GM19099 (cell line): ENCODE measurements at regions not wholly inside any gene's neighbourhood (a gene's known extent, or its start where the extent isn't known, plus 50 kb on each side); places are given as distances from the start of the nearest gene placed in this dataset.

ENCODE experiments used
- POLR2A ChIP-seq: IDR thresholded peaks from 3 replicates; pipeline ENCODE4 v1.6.1; 2011; ENCODE audit warnings: low read depth; ENCODE audit not compliant: insufficient read length; ENCODE audit errors: extremely low read depth

DNA sequence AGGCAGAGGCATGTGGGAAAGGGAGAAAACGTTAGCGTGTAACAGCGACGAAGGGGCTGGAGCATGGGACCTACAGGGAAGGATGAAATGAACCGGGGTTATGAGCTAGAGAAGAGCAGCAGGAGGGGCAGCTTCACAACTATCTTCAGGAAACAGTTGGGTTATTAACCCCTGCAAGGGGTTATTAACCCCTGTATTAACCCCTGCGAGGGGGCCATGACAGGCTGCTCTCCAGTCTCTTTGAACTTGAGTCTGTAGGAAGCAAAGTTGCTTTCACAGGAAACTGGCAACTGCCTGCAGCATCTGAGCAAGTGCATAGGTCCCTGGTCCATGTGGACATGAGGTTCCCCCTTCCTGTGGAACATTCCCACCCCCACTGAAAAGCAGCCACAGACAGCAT lies 119.2 kb upstream of the CRHR1 start:
- TF ChIP-seq POLR2A: no peak

DNA sequence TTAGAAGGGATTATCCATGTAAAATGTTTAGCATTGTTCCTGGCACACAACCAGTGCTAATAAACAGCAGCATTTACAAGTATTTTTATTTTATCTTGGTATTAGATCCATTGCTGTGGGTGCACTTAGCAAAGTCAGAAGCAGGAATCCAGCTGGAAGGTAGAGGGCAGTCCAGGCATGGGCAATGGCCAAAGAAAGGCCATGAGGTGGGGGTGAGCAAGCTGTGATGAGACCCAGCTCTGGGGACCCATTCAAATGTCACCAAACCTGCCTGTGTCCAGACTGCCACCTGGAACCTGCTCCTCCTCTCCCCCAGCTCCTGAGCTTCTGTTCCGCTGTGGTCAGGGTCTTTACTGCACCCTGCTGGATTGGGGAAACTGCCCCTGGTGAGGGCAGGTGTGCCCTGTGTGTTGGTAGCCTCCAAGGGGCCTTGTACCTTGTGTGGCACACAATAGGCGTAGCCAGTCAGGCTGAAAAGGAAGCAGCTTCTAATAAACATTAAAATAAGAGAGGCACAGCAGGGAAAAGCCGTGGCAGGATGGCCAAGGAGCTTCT lies 118.0 kb upstream of the CRHR1 start:
- TF ChIP-seq POLR2A: no peak

DNA sequence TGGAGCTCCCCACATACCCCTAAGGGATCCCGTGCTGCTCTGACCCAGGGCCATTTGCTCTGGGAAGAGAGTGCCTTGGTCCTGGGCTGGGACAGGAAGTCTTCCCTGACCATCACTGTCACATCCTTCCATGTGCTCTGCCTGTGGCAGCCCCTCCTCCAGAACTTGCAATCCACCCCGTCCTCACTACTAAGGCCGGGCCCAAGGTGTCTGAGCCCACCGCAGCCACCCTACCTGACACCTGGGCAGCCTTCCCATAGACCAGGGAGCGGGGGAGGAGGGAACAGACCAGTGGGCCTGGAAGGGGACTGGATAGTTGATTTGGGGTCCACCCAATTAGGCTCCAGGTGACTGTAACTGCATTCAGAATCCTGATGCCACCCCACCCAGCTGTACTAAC lies 117.5 kb upstream of the CRHR1 start:
- TF ChIP-seq POLR2A: no peak

DNA sequence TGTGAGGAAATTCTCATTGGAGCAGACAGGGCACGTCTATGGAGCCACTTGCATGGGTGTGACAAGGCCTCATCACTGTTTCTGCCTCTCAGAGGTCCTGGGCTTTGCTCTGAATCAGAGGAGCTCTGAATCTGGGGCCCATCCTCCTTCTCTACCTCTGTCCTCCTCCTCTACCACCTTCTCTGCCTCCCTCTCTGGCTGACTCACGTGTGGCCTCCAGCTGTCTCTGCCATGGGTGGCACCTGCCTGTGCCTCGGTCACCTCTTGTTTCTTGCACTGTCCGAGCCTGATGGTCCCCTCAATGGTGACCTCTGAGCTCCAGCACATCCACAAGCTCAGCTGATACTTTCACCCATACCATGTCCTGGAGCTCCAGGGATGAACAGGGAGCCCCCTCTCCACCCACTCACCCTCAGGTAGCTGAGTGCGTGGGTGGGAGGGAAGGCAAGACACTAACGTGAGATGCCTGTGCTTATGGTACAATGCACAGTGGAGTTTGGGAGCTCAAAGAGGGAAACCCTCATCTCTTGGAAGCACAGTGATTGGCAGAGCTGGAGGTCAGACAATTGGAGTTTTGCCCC lies 116.4 kb upstream of the CRHR1 start:
- TF ChIP-seq POLR2A: no peak

DNA sequence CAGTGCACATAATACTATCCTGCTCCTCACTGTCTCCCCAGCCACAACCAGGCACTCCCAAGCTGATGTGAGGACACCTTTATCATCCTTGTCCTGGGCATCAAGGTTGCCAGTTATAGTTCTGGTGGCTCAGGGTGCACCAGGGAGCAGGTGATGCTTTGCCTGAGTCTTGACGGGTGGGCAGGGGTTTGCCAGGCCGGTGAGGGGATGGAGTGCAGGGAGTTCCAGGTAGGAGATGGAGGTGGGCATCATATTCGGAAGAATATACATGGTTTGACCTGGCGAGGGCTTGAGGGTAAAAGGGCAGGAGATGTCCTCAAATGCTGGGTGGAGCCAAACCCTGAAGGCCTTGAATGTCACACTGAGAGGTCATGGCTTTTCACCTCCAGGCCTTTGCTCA lies 115.8 kb upstream of the CRHR1 start:
- TF ChIP-seq POLR2A: no peak

DNA sequence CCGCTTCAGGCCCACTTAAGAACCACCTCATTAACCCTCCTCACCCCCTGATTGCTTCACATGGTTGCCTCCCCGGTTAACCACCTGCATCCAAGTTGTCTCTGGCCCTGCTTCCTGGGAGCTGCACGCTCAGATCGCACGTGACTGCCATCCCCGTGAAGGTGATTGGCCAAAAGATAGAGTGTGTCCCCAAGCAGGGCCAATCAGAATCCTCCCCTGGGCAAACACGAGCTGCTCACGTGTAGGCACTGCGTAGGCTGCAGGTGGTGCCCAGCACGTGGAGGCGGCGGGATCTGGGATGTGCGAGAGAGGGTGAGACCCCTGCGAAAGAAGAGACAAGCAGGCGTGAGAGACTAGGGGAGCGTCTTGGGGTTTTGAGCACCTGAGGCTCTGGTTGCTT lies 111.8 kb upstream of the CRHR1 start:
- TF ChIP-seq POLR2A: no peak

DNA sequence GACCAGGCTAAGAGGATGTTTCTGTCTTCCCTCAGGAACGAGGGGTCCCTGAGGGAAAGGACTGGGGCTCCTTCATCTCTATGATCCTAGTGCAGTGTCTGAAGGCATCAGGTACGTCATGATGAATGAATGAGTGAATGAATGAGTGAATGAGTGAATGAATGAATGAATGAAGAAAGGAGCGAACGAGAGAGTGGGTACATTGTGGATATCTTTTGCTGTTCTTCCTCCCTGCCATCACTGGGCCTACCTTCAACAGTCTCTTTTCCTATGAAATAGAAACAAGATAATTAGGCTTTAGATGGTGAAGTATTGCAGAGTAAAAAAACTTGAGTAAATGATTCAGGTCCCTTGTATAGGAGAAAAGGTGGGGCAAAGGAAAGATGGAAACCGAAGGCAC lies 111.3 kb upstream of the CRHR1 start:
- no peak for TF ChIP-seq POLR2A

DNA sequence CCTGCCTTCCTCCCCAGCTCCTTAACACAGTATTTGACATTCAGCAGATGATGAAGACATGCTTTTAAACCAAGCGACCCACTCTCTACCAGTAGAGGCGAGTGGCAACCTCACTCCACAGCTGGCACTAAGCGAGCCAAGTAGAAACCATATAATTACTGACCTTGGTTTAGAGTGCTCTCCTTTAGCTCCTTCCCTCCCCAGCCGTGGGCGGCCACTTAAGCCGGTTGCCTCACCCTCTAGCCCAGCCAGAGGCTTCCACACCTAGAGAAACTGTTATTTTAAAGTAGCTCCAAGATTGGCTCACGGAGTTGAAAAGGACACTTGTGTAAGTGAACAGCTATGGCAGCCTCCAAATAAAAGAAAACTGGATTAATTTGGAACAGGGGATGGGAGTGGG lies 109.1 kb upstream of the CRHR1 start:
- no peak for TF ChIP-seq POLR2A

DNA sequence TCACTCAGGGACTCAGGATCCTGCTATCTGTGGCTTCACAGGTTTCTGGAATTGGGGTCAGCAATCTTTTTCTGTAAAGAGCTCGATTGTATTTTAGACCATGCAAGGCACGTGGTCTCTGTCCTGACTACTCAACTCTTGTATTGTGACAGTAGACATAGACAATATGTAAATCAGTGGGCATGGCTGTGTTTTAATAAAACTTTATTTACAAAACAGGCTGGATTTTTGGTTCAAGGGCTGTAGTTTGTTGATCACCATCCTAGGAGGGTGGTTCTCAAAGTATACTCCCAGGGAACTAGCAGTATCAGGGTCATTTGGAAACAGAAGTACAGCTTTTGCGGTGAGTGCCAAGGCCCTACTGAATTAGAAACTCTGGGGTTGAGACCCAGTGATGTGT lies 108.2 kb upstream of the CRHR1 start:
- no peak for TF ChIP-seq POLR2A

DNA sequence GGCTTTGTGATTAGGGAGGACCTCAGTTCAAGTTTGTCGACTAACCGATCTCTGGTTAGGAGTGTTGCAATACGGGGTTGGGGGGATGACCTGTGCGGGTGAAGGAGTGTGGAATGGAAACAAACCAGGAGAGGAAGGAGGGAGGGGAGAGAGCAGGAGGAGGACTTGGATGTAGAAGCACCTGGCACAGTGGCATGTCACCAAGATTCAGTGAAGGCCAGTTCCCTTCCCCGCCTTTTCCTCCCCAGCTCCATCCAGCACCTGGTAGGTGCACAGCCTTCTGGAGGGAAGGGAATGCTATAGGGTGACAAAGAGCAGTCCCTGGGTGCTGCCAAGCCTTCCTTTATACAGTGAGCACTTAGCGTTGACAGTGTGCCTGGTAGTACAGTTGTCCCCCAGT lies 107.4 kb upstream of the CRHR1 start:
- TF ChIP-seq POLR2A: no peak

DNA sequence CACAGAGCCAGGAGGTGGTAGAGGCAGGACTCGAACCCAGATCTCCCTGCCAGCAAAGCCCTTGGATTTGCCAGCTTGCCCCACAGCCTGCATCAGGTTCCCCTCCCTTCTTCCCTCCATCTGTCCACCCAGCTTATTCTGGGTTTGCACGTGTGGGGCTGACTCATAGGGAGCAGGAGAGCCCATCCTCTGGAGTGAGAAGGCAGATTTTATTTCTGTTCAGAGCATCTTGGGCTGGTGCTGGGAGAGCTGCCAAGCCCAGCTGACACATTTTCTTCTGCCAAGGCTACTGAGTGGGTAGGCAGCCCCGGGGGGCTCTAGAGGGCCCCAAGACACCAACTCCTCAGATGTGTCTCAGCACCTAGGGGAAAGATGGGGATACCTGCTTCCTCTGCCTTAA lies 106.3 kb upstream of the CRHR1 start:
- TF ChIP-seq POLR2A: no peak

DNA sequence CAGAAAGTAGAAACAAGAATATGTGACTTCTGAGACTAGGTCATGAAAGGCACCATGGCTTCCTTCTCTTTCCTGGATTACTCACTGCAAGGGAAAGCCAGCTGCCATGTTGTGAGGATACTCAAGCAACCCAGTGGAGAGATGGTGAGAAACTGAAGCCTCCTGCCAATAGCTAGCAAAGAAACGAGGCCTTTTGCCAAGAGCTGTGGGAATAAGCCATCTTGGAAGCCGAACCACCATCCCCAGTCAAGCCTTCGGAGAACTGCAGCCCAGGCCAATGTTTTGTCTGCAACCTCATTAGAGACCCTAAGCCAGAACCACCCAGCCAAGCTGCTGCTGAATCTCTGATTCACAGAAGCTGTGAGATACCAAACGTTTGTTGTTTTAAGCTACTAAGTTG lies 104.7 kb upstream of the CRHR1 start:
- no peak for TF ChIP-seq POLR2A

DNA sequence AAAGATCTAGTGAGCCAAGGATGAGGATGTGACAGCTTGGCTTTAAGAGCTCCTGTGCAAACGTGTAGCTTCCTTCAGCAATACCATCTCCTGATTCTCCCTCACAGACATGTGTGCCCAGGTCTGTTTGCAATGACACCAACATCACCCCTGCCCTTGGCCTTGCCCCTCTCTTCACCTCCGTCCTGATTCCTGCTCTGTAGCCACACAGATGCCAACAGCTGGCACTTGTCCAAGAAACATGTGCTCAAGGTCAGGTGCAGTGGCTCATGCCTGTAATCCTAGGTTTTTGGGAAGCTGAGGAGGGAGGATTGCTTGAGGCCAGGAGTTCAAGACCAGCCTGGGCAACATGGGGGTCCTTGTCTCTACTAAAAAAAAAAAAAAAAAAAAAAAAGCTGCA lies 103.8 kb upstream of the CRHR1 start:
- TF ChIP-seq POLR2A: no peak

DNA sequence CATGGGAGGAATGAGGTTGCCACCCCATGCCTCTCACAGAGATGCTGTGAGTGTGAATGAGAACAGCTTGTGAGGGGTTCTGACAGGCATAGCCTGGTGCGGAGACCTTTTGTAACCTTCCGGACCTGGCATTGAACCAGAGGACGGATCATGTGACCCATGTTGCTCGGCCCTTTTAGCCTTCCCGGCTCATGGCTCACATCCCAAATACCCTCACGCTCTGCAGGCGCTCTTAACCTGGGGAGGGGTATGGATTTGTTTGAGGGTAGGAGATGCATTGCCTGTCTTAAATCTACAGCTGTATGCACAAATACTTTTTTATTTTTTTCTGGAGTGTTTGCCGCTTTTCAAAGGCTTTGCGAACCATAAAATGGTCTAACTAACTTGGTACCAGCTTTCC lies 102.4 kb upstream of the CRHR1 start:
- TF ChIP-seq POLR2A: no peak

DNA sequence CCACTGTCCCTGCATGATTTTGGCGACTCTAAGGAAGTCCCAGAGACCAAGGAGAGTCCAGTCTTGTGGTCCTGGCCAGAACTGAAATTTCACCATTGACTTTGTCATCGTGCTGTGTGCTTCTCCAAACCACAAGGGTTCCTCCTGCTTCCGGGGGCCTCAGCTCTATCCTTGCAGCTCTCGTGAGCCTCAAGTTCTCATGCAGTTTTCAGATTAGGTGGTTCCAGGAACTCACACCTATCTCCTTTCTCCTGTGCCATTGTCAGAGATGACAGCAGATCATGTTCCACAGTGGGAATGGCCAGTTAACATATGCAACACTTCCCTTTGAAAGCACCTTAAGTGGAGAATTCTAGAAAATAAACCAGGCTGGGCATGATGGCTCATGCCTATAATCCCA lies 97.9 kb upstream of the CRHR1 start:
- no peak for TF ChIP-seq POLR2A

DNA sequence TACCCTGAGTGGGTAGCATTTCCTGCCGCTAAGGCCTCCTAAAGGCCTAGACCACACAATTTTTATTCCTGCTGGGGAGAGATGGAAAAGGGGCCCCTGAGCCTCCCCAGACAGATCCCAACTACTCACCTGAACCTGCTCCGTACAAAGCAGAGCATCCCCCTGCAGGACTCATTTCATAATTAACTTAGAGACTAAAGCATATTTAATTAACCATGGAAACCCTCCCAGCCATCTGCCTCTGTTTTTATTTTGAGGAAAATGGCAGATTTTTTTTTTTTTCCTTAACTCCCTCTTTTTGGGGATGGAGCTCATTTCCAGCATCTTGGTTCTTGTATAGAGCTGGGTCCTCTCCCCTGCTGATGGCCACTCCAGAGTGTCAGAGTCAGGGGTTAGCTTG lies 96.5 kb upstream of the CRHR1 start:
- TF ChIP-seq POLR2A: no peak

DNA sequence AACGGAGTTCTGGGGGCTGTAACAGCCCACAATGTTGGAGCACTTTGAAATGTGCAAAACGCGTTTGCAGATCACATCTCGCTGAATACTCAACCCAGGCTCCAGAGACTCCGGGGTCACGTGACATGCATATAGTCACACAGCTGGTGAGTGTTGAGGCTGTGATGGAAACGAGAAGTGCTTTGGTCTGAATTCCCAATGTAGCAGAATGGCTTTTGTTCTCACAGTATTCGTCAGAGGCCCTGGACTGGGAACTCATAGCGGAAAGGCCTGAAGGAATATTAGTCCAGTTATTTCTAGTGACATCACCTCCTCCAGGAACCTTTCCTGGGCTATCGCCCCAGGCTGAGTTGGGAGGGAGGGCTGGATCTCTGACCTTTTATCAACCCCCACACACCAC lies 95.8 kb upstream of the CRHR1 start:
- no peak for TF ChIP-seq POLR2A
